ENCODE measurements at regions not wholly inside any gene's neighbourhood (a gene's known extent, or its start where the extent isn't known, plus 50 kb on each side); places are given as distances from the start of the nearest gene placed in this dataset.

DNA sequence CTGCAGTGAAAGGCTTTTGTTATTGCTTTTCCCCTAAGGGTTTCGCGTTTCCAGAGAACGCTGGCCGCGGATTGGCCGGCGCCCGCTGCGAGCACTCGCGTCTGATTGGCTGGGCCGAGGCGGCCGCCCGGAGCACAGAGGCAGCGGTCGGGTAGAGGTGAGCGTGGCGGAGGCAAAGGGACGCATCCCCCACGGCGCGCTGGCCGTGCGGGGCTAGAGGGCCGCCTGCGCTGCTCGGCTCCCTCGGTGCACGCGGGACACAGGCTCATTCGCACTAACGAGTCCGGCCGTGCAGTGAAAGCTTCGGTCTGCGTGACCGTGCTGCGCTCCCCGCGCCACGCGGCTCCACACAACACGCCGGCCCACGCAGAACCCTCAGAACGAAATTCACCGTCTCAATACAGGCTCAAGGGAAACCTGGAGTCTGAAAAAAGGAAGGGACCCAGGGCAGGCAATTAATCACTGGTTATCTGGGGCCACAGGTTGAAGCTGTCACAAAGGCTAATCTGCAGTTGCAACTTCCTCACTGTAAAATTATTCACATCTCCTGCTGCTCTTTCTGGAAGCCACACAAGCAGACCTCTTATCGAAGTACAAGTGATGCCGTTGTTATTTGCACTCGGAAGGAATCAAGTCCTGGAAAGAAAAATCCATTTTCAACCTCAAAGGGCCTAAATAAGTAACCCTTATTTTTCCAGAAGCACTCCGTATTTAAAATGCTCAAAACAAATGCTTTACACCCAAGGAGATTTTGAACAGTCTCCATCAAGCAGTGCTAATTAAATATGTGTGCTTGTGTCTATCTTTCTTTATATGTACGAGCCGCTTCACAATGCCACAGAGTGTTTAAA is 94.6 kb downstream of the ZNF608 start (continued):
- TF ChIP-seq, protein P1, sequence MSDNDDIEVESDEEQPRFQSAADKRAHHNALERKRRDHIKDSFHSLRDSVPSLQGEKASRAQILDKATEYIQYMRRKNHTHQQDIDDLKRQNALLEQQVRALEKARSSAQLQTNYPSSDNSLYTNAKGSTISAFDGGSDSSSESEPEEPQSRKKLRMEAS (IDR thresholded peaks at IDR 0.05), result peak; percentile 54; the same call in 1 of the 2 replicates
- TF ChIP-seq RAD21 (IDR thresholded peaks at IDR 0.05 in 1 of 2, conservative IDR thresholded peaks at IDR 0.05 in 1 of 2; ENCODE audit: low read depth in 2 of 2, low read length in 2 of 2) (no peak; a peak in 1 of 4 replicates), YY1 (IDR thresholded peaks at IDR 0.05; ENCODE audit: low read depth, low read length) (no peak), GABPA (IDR thresholded peaks at IDR 0.05; ENCODE audit: borderline replicate concordance, insufficient read depth, low read length) (no peak), JUND (IDR thresholded peaks at IDR 0.05; ENCODE audit: low read length) (no peak), SRF (IDR thresholded peaks at IDR 0.05; ENCODE audit: low read depth, low read length) (no peak), CEBPB (IDR thresholded peaks at IDR 0.05; ENCODE audit: low read depth, low read length) (no peak), CBX5 (IDR thresholded peaks at IDR 0.05; ENCODE audit: low read depth, low read length) (no peak), SAP30 (IDR thresholded peaks at IDR 0.05; ENCODE audit: insufficient read depth, insufficient replicate concordance, low read length) (no peak), HDAC6 (IDR thresholded peaks at IDR 0.05; ENCODE audit: low read depth, low read length) (no peak), FOSL1 (IDR thresholded peaks at IDR 0.05; ENCODE audit: insufficient read depth, low read depth, low read length) (no peak), PHF8 (conservative IDR thresholded peaks at IDR 0.05; ENCODE audit: low read depth, low read length) (0 out of 2 replicates have a peak, but pooled peaks have one; percentile 50), ASH2L (IDR thresholded peaks at IDR 0.05; ENCODE audit: low read length) (peak; percentile 59), CHD2 (IDR thresholded peaks at IDR 0.05; ENCODE audit: low read length) (no peak), KDM4A (IDR thresholded peaks at IDR 0.05; ENCODE audit: low read depth, low read length, severe bottlenecking) (no peak), CBX8 (IDR thresholded peaks at IDR 0.05; ENCODE audit: borderline replicate concordance, low read depth, low read length) (no peak), NRF1 (IDR thresholded peaks at IDR 0.05; ENCODE audit: low read depth, low read length) (no peak), RBBP5 (IDR thresholded peaks at IDR 0.05; ENCODE audit: borderline replicate concordance, low read depth, low read length) (peak; percentile 53; the same call in 1 of the 2 replicates), ZNF274 (IDR thresholded peaks at IDR 0.05; ENCODE audit: borderline replicate concordance, extremely low read depth, low read length) (no peak)
- TF ChIP-seq, protein P2, sequence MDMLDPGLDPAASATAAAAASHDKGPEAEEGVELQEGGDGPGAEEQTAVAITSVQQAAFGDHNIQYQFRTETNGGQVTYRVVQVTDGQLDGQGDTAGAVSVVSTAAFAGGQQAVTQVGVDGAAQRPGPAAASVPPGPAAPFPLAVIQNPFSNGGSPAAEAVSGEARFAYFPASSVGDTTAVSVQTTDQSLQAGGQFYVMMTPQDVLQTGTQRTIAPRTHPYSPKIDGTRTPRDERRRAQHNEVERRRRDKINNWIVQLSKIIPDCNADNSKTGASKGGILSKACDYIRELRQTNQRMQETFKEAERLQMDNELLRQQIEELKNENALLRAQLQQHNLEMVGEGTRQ (IDR thresholded peaks at IDR 0.05; ENCODE audit: low read length), result no peak
- TF ChIP-seq, protein P3, sequence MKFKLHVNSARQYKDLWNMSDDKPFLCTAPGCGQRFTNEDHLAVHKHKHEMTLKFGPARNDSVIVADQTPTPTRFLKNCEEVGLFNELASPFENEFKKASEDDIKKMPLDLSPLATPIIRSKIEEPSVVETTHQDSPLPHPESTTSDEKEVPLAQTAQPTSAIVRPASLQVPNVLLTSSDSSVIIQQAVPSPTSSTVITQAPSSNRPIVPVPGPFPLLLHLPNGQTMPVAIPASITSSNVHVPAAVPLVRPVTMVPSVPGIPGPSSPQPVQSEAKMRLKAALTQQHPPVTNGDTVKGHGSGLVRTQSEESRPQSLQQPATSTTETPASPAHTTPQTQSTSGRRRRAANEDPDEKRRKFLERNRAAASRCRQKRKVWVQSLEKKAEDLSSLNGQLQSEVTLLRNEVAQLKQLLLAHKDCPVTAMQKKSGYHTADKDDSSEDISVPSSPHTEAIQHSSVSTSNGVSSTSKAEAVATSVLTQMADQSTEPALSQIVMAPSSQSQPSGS (IDR thresholded peaks at IDR 0.05; ENCODE audit: low read length), result no peak

Measured in H1 (cell line).